Activated naive CD4-positive, alpha-beta T cell treated with anti-CD3 and anti-CD28 coated beads, Interleukin-2, amount 10 ng/mL, durations not matched to agents 7 days and 5 days (primary cell): ENCODE measurements at regions not wholly inside any gene's neighbourhood (a gene's known extent, or its start where the extent isn't known, plus 50 kb on each side); places are given as distances from the start of the nearest gene placed in this dataset.

Source experiments
- CTCF ChIA-PET: fragments of 350-600 bp; sonication (Branson Sonifier 250); formaldehyde crosslinking; loops from one replicate; lab custom pipeline; 2021; ENCODE audit warnings: antibody characterized with exemption; lab: Charles Lee
- DNase-seq: peaks from one replicate; pipeline ENCODE4 v3.0.0-alpha.2; 2020
- H3K27ac Mint-ChIP-seq: one replicate; pipeline ENCODE4 v1.8.0; 2021; ENCODE audit warnings: mild to moderate bottlenecking, moderate library complexity, mixed read lengths
- H3K27me3 Mint-ChIP-seq: one replicate; pipeline ENCODE4 v1.8.0; 2021; ENCODE audit warnings: mild to moderate bottlenecking, mixed read lengths
- H3K36me3 Mint-ChIP-seq: one replicate; pipeline ENCODE4 v1.8.0; 2021; ENCODE audit warnings: mixed read lengths
- H3K4me1 Mint-ChIP-seq: one replicate; pipeline ENCODE4 v1.8.0; 2021; ENCODE audit warnings: mixed read lengths
- H3K4me3 Mint-ChIP-seq: one replicate; pipeline ENCODE4 v1.8.0; 2021; ENCODE audit warnings: mild to moderate bottlenecking, moderate library complexity, mixed read lengths
- H3K9me3 Mint-ChIP-seq: one replicate; pipeline ENCODE4 v1.8.0; 2021; ENCODE audit warnings: mixed read lengths

GRCh38 chr12:132388379-132389015, 59.1 kb upstream of the GALNT9 start:
- Mint-ChIP-seq H3K4me3 (no peak overlapping the region), H3K27me3 (peaks cover 11% of the 10 kb centered on the region), H3K27ac (no peak overlapping the region), H3K4me1 (no peaks in the 10 kb centered on the region), H3K9me3 (no peaks in the 10 kb centered on the region), H3K36me3 (no peaks in the 10 kb centered on the region)
- CTCF ChIA-PET: no interaction called here
- no peak for DNase-seq

GRCh38 chr12:132386926-132387497, 57.6 kb upstream of the GALNT9 start:
- no peak overlapping the region for H3K4me3 Mint-ChIP-seq
- peaks cover 11% of the 10 kb centered on the region for H3K27me3 Mint-ChIP-seq
- no peak overlapping the region for H3K27ac Mint-ChIP-seq
- no peaks in the 10 kb centered on the region for H3K36me3 Mint-ChIP-seq
- no peaks in the 10 kb centered on the region for H3K9me3 Mint-ChIP-seq
- CTCF ChIA-PET: no interaction called here
- no peaks in the 10 kb centered on the region for H3K4me1 Mint-ChIP-seq
- no peak for DNase-seq

GRCh38 chr12:132385923-132386751, 56.7 kb upstream of the GALNT9 start:
- H3K36me3 Mint-ChIP-seq: no peaks in the 10 kb centered on the region
- CTCF ChIA-PET: no interaction called here
- H3K4me3 Mint-ChIP-seq: no peak overlapping the region
- H3K9me3 Mint-ChIP-seq: no peaks in the 10 kb centered on the region
- H3K27ac Mint-ChIP-seq: no peak overlapping the region
- DNase-seq: no peak
- no peaks in the 10 kb centered on the region for H3K4me1 Mint-ChIP-seq
- H3K27me3 Mint-ChIP-seq: peaks cover 11% of the 10 kb centered on the region

- Mint-ChIP-seq H3K27me3 (peaks cover 11% of the 10 kb centered on the region), H3K27ac (no peak overlapping the region), H3K9me3 (no peaks in the 10 kb centered on the region), H3K36me3 (no peaks in the 10 kb centered on the region), H3K4me1 (no peaks in the 10 kb centered on the region), H3K4me3 (no peak overlapping the region)
- no peak for DNase-seq
- CTCF ChIA-PET: no interaction called here
These were observed 55.8 kb upstream of the GALNT9 start for GRCh38 chr12:132384916-132385774.

- Mint-ChIP-seq H3K27me3 (peaks cover 28% of the 10 kb centered on the region), H3K27ac (no peak overlapping the region), H3K4me1 (no peaks in the 10 kb centered on the region), H3K4me3 (no peak overlapping the region), H3K36me3 (no peaks in the 10 kb centered on the region), H3K9me3 (no peaks in the 10 kb centered on the region)
- CTCF ChIA-PET: no interaction called here
- no peak for DNase-seq
These were observed 51.3 kb upstream of the GALNT9 start for GRCh38 chr12:132380641-132381040.

- CTCF ChIA-PET: no interaction called here
- Mint-ChIP-seq H3K36me3 (no peaks in the 10 kb centered on the region), H3K27me3 (peaks cover 33% of the 10 kb centered on the region), H3K27ac (no peak overlapping the region), H3K9me3 (no peaks in the 10 kb centered on the region), H3K4me3 (no peak overlapping the region), H3K4me1 (no peaks in the 10 kb centered on the region)
- DNase-seq: no peak
These were observed 50.6 kb upstream of the GALNT9 start for GRCh38 chr12:132379996-132380395.

GRCh38 chr12:132379576-132379975, 50.2 kb upstream of the GALNT9 start:
- no peak for DNase-seq
- Mint-ChIP-seq H3K4me3 (no peak overlapping the region), H3K27me3 (peaks cover 37% of the 10 kb centered on the region), H3K27ac (no peak overlapping the region), H3K9me3 (no peaks in the 10 kb centered on the region), H3K36me3 (no peaks in the 10 kb centered on the region), H3K4me1 (no peaks in the 10 kb centered on the region)
- CTCF ChIA-PET: no interaction called here
